Kidney epithelial cell (primary cell): ENCODE measurements at regions not wholly inside any gene's neighbourhood (a gene's known extent, or its start where the extent isn't known, plus 50 kb on each side); places are given as distances from the start of the nearest gene placed in this dataset.

Experiments
- DNase-seq: peaks from one replicate; pipeline ENCODE4 v3.0.0-alpha.2; 2010; ENCODE audit warnings: low read depth
- H3K27me3 ChIP-seq: 2 replicates; pipeline ENCODE4 v1.6.0; 2011; ENCODE audit warnings: low read length; ENCODE audit not compliant: control insufficient read depth, insufficient read depth
- H3K36me3 ChIP-seq: 2 replicates; pipeline ENCODE4 v1.5.1; 2011; ENCODE audit warnings: low read length; ENCODE audit not compliant: control insufficient read depth, insufficient read depth
- H3K4me3 ChIP-seq: 2 replicates; pipeline ENCODE4 v1.5.1; 2011; ENCODE audit warnings: low read depth, mild to moderate bottlenecking, control low read depth, low read length
- TF ChIP-seq, protein P1 (sequence below): IDR thresholded peaks from 2 replicates; pipeline ENCODE4 v1.5.1; 2011; ENCODE audit warnings: mild to moderate bottlenecking, moderate library complexity, low read length, control low read depth, inconsistent platforms; ENCODE audit not compliant: insufficient read depth, poor library complexity, severe bottlenecking

DNA sequence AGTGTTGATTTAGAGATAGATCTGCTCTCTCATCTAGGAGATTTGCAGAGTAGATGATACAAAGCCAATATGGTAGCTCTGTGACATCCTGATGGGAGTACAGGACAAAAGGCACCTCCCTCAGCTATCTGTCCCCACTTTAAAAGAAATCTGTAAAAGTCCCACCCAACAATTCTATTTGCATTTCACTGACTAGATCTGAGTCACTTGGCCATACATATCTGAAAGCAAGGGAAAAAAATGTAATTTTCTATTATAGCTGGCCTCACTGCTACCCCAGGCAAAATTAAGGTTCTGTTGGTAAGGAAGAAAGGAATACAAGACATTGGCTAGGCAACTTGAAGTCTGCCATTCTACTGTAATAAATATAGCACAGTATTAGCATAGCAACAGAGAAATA lies 96.2 kb upstream of the RNF180 start:
- no peak overlapping the region for H3K4me3 ChIP-seq
- TF ChIP-seq, protein P1, sequence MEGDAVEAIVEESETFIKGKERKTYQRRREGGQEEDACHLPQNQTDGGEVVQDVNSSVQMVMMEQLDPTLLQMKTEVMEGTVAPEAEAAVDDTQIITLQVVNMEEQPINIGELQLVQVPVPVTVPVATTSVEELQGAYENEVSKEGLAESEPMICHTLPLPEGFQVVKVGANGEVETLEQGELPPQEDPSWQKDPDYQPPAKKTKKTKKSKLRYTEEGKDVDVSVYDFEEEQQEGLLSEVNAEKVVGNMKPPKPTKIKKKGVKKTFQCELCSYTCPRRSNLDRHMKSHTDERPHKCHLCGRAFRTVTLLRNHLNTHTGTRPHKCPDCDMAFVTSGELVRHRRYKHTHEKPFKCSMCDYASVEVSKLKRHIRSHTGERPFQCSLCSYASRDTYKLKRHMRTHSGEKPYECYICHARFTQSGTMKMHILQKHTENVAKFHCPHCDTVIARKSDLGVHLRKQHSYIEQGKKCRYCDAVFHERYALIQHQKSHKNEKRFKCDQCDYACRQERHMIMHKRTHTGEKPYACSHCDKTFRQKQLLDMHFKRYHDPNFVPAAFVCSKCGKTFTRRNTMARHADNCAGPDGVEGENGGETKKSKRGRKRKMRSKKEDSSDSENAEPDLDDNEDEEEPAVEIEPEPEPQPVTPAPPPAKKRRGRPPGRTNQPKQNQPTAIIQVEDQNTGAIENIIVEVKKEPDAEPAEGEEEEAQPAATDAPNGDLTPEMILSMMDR: no peak
- no peaks in the 10 kb centered on the region for H3K36me3 ChIP-seq
- DNase-seq: no peak
- H3K27me3 ChIP-seq: no peaks in the 10 kb centered on the region

DNA sequence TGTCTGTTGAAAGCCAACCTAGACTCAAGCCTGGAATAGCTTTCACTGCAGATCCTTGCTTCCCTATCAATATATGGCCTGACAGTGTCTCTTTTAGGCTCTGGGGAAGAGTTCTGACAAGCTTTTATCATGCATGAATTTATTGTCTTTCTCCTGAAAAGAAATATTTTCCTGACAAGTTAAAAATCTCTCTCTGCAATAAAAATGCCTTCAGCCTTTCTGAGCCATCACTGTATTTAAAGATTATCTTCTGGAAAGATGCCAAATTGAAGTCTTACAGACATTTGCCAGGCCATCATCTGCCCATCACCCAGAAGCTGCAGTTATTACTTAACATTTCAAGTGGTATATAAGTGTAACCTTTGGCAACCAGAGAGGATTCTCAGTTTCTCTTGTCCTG lies 88.1 kb upstream of the HTR1A start:
- no peaks in the 10 kb centered on the region for H3K36me3 ChIP-seq
- TF ChIP-seq, protein P1: no peak
- no peak overlapping the region for H3K4me3 ChIP-seq
- H3K27me3 ChIP-seq: no peaks in the 10 kb centered on the region
- DNase-seq: no peak

DNA sequence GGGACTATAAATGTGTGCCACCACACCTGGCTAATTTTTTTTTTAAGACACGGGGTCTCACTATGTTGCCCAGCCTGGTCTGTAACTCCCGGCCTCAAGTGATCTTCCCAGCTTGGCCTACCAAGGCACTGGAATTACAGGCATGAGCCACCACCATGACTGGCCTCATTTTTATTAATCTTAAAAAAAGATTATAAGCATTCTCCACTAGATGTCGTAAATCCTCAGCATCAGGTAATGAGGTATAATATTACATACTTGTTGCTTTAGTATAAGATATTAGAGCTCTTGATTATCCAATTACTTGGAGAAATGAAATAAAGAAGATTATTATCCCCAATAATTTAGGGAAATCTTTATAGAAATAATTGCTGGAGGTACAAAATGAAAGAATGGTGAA lies 78.2 kb upstream of the HTR1A start:
- TF ChIP-seq, protein P1: no peak
- H3K27me3 ChIP-seq: no peaks in the 10 kb centered on the region
- no peaks in the 10 kb centered on the region for H3K36me3 ChIP-seq
- DNase-seq: no peak
- H3K4me3 ChIP-seq: no peak overlapping the region

DNA sequence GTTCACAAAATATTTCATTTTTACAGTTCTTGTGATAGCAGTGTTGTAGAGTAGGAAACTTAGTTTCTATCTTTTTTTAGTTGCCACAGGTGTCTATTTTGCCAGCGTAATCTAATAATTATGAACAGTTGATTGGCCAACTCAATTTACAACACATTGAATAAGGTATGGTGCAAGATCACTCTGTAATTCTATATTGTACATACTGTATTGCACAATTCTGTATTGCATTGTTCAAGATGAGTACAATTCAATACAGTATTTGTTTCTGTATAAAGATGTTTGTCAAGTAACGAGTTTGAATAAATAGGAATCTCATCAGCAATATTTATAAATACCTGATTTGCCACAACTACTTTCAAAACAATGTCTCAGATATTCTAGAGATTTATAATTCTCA lies 64.2 kb upstream of the HTR1A start:
- Histone ChIP-seq H3K36me3 (no peaks in the 10 kb centered on the region), H3K4me3 (no peak overlapping the region), H3K27me3 (no peaks in the 10 kb centered on the region)
- TF ChIP-seq, protein P1: no peak
- no peak for DNase-seq

DNA sequence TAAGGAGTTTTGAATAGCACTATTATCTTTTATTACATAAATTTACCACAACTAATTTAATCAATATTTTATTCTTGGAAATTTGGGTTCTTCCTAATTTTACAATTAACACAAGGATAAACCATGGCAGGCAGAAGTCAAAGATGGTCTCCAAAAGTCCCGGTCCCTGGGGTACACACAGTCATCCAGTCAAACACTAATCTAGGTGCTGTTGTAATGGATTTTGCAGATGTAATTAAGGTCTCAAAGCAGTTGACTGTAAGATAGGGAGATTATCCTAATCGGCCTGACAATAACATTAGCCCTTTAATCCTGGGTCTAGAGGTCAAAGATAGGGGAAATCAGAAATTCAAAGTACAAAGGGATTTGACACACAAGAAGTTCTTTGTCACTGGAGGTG lies 57.5 kb upstream of the HTR1A start:
- no peak for DNase-seq
- TF ChIP-seq, protein P1: no peak
- Histone ChIP-seq H3K27me3 (no peaks in the 10 kb centered on the region), H3K4me3 (no peak overlapping the region), H3K36me3 (no peaks in the 10 kb centered on the region)

DNA sequence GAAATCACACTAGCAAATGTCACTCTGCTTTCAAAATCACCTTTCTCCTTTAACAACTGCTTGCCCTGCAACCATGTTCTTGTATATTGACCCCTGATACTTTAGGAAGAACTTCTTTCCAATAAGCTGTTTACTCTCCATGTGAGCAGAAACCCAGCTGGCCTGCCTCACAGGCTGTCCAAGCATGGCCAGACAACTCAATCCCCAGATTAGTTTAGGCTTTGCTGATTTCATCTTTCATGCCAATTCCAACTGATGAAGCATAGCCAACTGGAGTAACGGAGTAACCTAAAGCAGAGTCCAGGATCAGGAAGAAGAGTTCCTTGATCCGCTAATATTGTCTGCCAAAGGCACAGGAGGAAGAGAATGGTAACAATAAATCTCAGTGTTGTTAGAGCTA lies 56.7 kb upstream of the HTR1A start:
- no peak for DNase-seq

More for the DNA sequence above, 56.7 kb upstream of the HTR1A start:
- no peaks in the 10 kb centered on the region for H3K27me3 ChIP-seq
- no peak overlapping the region for H3K4me3 ChIP-seq
- H3K36me3 ChIP-seq: no peaks in the 10 kb centered on the region
- TF ChIP-seq, protein P1: no peak
